ENCODE measurements at regions not wholly inside any gene's neighbourhood (a gene's known extent, or its start where the extent isn't known, plus 50 kb on each side); places are given as distances from the start of the nearest gene placed in this dataset.

GRCh38 chr7:21221130-21221529, 206.8 kb upstream of the SP4 start:
- DNase-seq (ENCODE audit: low read depth): no peak

GRCh38 chr7:21238400-21239116, 189.3 kb upstream of the SP4 start:
- DNase-seq (ENCODE audit: low read depth): no peak

- no peak for DNase-seq (ENCODE audit: low read depth)
Measured at GRCh38 chr7:21243265-21243664, 184.6 kb upstream of the SP4 start.

DNA sequence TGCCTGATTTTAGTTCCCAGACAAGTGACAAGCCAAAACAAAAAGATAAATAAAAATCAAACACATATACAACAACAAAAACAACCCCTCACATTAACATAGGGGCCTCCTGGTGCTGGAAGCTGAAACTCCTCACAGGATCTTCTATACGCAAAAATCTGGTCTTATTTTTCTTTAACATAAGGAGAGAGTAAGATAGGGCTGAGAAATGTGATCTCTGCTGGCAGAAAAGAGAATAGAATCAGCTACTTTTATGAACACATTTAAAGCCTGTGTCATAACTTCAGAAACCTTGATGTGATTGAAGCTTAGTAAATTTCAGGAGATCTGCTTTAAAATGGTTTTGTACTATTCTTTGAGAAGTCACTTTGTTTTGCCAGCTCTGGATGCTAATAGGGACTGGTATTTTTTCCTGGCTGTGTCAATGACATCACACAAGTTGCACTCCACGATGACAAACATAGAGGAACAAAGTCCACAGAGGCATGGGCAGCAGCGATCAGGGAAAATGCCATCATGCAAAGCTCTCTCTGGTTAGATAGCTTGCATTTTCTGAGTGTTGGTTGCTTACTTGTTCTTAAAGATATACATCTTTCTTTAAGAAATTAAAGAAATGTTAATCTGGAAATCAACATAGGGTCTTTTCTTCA, 176.6 kb upstream of the SP4 start:
- DNase-seq (ENCODE audit: low read depth): no peak

GRCh38 chr7:21253740-21254687, 173.9 kb upstream of the SP4 start:
- no peak for DNase-seq (ENCODE audit: low read depth)

GRCh38 chr7:21256310-21256877, 171.5 kb upstream of the SP4 start:
- DNase-seq (ENCODE audit: low read depth): no peak

GRCh38 chr7:21260939-21261338, 166.9 kb upstream of the SP4 start:
- DNase-seq (ENCODE audit: low read depth): no peak

- no peak for DNase-seq (ENCODE audit: low read depth)
Measured at GRCh38 chr7:21261627-21262594, 166.0 kb upstream of the SP4 start.

- no peak for DNase-seq (ENCODE audit: low read depth)
Measured at GRCh38 chr7:21269021-21269420, 158.9 kb upstream of the SP4 start.

GRCh38 chr7:21276471-21277035, 151.3 kb upstream of the SP4 start:
- DNase-seq (ENCODE audit: low read depth): no peak

DNA sequence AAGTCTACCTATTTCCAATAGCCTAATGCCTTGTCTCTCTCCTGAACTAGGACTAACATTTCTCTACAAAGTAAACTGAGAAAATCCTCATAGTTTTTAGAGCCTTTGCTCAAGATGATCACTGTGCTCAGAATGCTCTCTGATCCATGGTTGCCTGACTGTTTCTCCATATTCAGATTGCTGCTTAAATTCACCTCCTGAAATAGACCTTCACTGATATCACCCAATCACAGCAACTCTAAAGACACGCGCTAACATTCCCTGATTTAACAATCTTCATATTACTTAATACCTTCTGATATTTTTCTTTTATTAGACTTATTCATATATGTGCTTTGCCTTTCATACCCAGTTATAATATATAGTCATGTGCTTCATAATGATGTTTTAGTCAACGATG, 148.9 kb upstream of the SP4 start:
- DNase-seq (ENCODE audit: low read depth): no peak

- DNase-seq (ENCODE audit: low read depth): no peak
Measured at GRCh38 chr7:21281193-21281592, 146.7 kb upstream of the SP4 start.

DNA sequence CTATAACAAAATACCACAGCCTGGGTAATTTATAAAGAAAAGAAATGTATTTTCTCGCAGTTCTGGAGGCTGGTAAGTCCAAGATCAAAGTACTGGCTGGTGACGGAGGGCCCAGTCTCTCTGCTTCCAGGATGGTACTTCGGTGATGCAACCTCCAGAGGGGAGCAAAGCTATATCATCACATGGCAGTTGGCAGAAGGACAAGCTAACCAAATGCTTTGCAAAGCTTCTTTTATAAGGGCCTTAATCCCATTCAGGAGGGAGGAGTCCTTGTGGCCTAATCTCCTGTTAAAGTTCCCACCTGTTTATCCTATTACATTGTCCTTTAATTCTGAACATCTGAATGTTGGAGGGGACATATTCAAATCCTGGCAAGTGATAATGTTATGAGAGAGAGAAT, 134.1 kb upstream of the SP4 start:
- no peak for DNase-seq (ENCODE audit: low read depth)

GRCh38 chr7:21299766-21300165, 128.1 kb upstream of the SP4 start:
- DNase-seq (ENCODE audit: low read depth): no peak

DNA sequence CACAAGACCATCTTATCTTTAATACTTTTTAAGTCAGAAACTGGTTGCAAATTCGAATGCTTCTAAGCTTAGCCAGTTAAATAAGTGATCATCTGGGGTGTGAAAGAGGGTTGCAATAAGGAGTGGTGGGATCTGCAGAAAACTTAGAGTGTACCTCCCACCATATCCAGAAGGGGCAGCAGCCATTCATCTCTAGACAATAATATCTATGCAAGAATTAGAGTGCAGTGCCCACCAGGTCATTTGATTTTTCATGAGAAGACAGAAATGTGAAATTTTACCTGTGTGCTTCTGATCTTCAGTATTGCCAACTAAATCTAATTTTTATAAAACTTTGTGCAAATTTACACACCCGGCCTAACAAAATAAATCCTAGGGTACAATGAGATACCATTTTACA, 127.2 kb upstream of the SP4 start:
- DNase-seq (ENCODE audit: low read depth): no peak

DNA sequence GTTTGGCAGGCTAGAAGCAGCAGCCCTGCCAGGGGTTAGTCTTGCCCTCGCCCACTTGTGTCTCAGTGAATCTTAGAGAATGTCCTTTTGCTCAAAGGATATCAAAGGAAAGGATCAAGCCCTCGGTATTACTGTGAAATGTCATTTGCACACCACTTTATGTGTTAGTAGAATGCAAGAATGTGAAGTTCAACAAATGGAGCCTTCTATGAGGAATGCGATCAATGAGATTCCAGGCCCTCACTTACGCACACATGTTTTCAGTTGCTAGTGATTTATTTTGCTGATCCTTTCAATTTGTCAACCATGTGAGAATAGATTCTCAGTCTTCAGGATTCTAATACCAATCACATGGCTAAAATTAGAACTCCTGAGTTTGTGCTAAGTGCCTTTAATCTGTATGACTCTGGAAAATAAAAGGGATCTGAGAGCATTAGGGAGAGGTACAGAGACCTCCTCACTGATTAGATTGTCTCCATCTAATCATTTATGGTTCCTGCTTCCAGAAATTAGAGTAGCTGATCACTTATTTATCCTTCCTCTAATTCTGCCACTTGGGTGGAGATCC, 123.0 kb upstream of the SP4 start:
- no peak for DNase-seq (ENCODE audit: low read depth)

DNA sequence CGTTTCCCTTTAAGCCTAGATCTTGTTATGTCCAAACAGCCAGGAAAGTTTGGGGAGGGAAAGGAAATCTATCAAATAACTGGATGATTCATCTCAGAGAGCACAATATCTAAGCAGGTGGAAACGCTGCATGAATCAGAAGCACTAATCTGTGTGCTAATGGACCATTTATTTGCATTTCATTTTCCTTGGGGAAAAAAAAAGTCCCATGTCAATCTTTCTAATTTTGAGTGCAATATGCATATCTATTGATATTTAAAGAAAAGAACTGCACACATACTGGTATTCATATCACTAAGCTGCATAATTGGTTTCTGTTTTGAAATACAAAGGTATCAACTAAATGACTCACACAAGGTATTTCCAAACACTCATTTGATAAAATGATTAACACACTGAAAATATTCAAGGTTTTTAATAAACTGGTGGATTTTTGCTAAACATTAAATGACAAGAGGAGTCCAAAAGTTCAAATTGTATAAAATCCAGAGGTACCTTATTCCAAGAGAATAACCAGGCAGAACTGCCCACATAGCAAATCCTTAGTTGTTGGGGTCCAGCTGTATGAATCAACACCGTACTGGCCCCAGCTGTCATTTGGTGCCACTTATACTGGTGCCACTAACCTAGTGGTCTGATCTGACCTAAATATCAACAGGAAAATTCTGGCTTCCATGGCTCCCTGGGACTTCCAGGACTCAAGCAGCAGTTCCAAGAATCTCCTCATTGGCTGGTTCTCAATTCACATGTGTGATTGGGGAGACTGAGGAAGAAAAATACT, 122.2 kb upstream of the SP4 start:
- no peak for DNase-seq (ENCODE audit: low read depth)

GRCh38 chr7:21314954-21315353, 112.9 kb upstream of the SP4 start:
- no peak for DNase-seq (ENCODE audit: low read depth)

- DNase-seq (ENCODE audit: low read depth): no peak
Measured at GRCh38 chr7:21317966-21318915, 109.6 kb upstream of the SP4 start.

Measured in stimulated activated CD8-positive, alpha-beta memory T cell treated with anti-CD3 and anti-CD28 coated beads, Interleukin-12 subunit alpha, Interleukin-12 subunit beta, amount 100 ng/mL, for 4 hours (primary cell).